Stimulated activated CD4-positive, alpha-beta T cell treated with anti-CD3 and anti-CD28 coated beads, Interleukin-4, amount 100 ng/mL, for 1 hour (primary cell): ENCODE measurements at regions not wholly inside any gene's neighbourhood (a gene's known extent, or its start where the extent isn't known, plus 50 kb on each side); places are given as distances from the start of the nearest gene placed in this dataset.
"Not testable (repeated sequence)": the region's sequence is repeated elsewhere in the genome, so short reads cannot be mapped to it uniquely, and the experiment has no call there.

Experiments used
- DNase-seq: peaks from one replicate; pipeline ENCODE4 v3.0.0-alpha.2; 2020

DNA sequence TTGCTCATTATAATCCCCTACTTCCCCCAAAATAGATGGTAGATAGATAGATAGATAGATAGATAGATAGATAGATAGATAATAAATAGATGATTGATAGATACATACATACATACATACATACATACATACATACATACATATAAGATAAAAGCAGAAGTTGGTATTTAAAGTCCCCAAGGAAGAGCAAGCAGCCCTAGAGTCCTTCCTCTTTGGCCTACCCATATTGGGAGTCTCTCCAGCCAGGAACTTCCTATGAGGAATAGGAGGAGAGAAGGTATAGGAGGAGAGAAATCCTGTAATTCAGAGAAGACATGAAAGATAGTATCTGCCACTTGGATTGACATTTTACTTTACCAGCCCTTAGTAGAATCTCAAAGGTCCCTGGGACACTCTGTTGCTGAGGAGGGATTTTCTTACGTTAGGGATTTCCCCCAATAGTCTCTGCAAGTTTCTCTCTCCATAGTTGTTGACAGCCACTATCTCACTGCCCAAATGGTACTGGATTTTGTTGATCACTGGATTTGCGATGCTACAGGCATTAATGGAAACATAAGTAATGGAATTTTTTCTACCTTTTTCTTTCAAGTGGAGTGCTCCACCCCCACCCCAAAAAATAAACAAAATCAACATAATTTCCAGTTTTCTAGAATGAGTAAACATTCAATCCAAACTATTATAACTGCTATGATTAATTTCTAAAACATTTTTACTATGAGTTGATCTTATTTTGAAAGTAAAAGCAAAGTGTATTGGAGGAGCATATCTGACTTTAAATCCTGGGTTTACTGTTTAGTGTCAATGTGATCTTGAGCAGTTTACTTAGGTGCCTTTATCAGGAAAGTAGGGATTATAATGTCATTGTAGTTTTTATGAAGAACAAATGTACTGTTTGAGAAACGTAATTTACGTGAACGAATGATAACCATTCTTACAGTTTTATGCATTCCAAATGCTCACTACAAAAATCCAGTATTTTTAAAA, 93.2 kb upstream of the TNFSF4 start:
- DNase-seq: no peak

DNA sequence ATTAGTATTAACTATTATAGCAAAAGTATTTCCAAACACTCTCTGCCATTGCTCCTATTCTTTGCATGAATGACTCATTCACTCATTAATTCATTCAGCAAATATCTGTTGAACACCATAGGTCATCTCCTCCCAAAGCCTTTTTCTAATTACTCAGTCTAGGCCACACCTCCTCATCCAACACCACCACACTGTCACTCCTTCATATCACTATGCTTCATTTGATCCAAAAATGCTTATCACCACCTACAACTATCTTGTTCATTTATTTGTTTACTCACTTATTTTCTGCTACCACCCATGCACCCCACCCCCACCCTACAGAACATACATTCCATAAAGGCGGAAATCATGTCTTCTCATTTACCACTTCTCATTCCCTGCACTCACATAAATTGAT, 94.4 kb upstream of the TNFSF4 start:
- no peak for DNase-seq

DNA sequence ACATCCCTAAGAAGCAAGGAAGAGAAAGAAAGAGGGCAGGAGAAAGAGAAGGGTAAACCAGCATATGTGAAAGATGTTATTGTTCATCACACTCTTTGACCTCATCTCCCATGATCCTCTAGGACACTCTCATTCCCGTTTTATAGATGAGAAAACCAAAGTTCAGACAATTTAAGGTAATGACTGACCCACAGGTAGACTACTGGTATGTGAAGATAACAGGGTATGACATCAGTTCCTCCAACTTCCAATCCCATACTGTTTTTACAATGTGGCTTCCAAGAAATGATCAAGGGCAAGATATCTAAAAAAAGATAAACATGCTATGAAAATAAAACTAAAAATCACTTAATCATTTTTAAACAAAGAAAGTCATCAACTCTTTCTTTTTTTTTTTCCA, 95.2 kb upstream of the TNFSF4 start:
- no peak for DNase-seq

DNA sequence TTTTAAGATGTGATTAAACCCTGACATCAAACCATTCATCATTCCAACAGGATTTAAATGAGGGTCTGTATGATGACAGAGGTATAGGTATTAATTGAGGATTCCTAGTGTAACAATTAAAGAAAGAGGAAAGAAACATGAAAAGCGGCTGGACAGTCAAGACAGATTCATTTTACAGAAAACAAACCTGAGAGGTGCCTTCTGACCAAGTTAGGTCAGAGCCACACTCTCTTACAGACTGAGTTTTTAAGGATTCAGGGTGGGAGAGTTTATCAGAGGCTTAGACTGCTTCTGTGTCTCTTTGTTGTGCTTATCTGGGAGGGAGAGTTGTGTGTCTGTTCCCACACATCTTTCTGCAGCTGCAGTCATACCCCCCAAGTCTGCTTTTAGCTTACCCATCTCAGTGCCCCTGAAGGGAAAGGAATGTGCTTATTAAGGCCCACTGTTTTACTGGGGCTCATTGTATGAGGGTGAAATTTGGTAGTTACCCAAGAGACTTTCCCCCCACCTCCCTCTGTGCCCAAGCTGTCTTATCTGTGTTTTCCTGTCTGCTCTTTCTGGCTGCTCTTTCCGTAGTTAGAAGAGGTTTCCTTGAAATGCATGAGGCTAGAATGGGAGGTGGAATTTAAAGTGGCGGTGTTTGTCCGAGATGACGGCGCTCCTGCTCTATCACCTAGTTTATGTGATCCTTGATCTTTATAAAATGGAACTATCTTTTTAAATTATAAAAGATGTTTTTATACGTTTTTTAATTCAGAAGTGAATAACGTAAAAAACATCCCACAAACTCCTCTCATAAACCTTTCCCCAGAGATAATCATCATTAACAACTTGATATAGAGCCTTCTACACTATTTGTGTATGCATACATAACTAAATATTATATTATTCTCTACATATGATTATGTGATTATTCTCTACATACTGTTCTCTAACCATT, 96.0 kb upstream of the TNFSF4 start:
- DNase-seq: no peak

DNA sequence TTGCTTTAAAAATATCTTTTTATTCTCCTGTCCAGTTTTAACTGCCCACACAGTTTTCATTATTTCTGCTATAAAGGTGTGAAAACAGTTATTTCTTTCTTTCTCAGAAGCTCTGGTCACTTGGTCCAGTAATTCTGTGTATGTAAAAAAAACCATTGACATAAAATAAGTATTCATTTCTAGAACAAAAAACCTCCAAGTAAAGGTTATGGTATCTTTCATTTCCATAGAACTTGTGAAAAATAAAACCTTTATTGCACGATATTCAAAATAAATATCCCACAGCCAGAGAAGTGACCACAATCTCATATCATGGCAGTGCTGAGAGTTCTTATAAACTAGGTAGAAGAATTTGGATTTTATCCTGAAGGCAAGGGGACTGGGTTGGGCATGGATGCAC, 96.9 kb upstream of the TNFSF4 start:
- DNase-seq: no peak

DNA sequence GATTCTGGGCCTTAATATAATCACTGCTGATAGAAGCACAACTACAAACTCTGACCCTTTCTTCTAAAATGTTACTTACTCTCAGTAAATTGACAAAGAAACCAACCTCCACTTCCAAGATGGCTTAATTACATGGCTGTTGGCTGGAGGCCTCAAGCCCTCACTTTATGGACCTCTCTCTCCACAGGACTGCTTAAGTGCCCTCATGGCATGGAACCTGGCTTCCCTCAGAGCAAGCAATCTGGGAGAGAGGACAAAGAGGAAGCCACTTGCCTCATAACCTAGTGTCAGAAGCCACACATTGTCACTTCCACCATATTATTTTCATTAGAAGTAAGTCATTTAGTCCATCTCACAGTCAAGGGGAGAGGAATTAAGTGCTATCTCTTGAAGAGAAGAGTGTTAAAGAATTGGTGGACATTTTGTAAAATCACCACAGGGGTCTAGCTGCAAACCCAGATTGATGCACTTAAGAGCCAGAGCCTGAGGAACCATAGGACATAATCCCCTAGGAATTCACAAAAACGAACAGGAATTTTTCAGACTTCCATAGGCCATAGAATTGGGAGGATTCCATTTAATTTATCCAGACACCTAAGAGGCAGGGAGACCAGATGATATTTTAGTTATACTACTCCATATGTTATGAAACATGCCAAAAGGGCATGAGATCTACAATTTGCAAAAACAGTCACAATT, 97.5 kb upstream of the TNFSF4 start:
- no peak for DNase-seq

DNA sequence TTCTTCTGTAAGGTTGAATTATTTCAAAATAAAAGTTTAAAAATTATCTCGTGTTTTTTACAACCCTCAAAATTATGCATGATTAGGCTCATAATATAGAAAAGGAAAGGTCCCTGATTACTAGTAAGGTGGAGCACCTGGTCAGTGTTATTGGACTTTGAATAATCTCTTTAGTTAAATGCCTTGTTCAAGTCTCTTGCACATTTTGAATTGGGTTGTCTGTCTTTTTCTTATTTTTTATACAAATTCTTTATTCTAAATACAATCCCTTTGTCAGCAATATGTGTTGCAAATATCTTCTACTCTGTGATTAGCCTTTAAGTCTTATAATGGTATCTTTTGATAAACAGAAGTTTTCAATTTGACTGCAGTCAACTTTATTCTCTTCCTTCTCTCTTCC, 100.7 kb upstream of the TNFSF4 start:
- DNase-seq: no peak

DNA sequence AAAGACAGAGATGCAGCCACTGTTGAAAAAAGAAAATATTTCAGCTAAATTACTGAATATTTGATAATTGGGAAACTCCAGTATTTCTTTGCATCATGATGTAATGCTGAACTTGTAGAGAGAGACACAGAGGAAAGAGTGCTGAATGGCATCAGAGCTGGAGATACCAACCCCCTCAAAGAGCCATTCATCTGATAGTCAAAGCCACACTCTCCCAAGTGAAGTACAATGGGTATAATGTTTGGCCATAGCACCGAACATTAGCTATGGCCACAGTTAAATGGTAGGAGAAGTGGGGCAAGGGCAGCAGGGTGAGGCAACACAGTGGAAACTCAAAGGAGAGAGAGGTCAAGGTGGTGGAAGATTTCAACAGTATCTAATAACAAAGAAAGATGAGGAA, 107.5 kb upstream of the TNFSF4 start:
- DNase-seq: no peak

DNA sequence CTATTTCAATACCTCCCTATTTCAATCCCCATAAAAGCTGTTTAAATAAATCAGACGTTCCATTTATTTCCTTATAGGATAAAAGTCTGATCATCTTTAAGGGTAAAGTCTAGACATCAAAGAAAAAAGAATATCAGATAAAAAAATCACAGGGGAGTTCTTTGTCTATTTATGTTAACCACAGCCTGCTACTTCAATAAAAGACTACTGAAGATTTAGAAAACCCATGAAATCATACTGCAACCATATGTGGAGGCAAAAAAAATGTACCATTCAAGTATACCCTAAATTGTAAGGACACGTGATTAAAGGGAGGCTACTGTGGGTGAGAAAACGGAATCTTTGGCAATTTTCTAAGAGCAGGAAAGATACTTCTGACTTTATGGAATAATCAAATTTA, 108.2 kb upstream of the TNFSF4 start:
- DNase-seq: no peak

DNA sequence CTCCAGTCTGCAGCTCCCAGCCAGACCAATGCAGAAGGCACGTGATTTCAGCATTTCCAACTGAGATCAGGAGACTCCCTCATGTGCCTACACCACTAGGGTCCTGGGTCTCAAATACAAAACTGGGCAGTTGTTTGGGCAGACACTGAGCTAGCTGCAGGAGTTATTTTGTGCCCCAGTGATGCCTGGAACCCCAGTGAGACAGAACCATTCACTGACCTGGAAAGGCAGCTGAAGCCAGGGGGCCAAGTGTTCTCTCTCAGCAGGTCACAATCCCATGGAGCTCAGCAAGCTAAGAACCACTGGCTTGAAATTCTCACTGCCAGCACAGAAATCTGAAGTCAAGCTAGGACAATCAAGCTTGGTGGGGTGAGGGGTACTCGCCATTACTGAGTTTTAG, 111.7 kb upstream of the TNFSF4 start:
- no peak for DNase-seq

DNA sequence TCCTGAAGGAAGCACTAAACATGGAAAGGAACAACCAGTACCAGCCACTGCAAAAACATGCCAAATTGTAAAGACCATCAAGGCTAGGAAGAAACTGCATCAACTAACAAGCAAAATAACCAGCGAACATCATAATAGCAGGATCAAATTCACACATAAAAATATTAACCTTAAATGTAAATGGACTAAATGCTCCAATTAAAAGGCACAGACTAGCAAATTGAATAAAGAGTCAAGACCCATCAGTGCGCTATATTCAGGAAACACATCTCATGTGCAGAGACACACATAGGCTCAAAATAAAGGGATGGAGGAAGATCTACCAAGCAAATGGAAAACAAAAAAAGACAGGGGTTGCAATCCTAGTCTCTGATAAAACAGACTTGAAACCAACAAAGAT, 117.2 kb upstream of the TNFSF4 start:
- DNase-seq: not testable (repeated sequence)

DNA sequence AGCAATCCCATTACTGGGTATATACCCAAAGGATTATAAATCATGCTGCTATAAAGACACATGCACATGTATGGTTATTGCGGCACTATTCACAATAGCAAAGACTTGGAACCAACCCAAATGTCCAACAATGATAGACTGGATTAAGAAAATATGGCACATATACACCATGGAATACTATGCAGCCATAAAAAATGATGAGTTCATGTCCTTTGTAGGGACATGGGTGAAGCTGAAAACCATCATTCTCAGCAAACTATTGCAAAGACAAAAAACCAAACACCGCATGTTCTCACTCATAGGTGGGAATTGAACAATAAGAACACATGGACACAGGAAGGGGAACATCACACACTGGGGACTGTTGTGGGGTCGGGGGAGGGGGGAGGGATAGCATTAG, 120.9 kb upstream of the TNFSF4 start:
- not testable (repeated sequence) for DNase-seq

DNA sequence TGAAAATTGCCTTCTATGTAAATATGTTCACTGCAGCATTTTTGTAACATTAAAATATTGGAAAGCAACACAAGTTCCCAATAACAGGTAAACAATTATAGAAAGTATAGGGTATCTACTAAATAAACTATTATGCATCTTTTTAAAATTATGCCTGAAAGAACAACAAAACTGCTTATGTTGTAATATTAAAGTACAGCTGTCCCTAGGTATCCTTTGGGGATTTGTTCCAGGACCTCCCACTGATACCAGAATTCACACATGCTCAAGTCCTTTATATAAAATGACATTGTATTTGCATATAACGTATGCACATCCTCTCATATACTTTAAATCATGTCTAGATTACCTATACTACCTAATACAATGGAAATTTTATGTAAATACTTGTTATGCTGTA, 121.8 kb upstream of the TNFSF4 start:
- no peak for DNase-seq

DNA sequence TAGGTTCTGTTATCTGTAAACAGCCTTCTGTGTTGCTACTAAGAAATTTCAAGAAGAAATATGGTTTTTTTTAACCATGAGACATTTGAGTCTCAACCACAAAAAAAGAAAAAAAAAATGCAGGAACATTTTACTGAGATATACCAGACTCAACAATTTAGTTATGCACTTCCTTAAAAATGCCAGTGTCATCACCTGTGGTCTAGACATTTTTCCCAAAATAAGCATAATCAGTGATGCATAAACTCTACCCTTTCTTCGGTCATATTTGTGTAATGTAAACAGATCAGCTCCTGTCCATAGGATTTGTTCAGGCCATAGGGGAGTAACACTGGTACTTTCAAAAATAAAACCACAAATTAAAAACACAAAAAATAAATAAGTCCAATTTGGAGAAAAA, 122.6 kb upstream of the TNFSF4 start:
- no peak for DNase-seq

DNA sequence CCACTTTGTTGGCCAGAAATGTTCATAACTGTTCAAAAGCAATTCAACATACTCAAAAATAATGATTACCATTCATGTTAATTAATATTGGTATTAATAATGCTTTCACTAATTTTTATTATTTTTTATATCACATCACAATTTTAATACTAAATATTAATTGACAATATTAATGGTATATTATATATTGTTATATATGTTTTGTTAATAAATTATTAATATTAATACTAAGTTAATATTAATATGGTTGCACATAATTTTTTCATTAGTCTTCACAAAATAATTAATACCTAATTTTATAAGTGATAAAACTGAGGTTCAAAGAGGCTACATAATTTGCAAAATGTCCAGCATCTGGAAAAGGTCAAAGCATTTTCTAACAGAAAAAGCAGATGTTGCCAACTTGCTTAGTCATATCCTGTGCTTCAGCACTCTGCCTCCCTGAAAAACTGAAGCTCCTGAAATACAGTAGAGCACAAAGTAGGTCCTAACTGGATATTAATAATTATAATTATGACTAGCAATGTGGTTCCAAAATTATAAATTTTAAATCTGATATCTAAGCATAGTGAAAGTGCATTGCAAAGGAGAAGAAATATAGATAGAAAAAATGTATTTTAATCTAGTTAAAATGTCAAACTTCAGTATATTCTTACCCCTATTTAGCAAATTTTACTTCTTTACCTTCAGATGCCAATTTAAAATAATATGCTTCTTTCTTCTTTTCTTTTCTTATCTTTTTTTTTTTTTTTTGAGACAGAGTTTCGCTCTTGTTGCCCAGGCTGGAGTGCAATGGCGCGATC, 123.2 kb upstream of the TNFSF4 start:
- DNase-seq: no peak

DNA sequence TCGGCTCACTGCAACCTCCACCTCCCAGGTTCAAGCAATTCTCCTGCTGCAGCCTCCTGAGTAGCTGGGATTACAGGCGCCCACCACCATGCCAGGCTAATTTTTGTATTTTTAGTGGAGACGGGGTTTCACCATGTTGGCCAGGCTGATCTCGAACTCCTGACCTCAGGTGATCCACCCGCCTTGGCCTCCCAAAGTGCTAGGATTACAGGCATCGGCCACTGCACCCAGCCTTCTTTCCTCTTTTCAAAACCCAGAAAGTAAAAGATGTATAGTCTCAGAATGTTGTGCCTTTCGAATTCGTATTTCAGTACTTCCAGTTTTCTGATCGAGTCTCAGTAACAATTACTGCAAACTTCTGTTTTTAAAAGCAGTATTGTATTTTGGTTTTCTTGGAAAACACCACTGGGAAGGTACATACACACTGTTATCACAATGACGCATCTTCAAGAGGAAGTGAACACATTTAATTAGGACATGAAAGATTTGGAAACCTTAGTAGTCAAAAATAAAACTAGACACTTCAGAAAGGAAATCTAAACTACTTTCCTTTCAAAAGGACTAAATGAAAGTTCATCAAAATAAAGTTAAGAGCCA, 123.9 kb upstream of the TNFSF4 start:
- DNase-seq: not testable (repeated sequence)

DNA sequence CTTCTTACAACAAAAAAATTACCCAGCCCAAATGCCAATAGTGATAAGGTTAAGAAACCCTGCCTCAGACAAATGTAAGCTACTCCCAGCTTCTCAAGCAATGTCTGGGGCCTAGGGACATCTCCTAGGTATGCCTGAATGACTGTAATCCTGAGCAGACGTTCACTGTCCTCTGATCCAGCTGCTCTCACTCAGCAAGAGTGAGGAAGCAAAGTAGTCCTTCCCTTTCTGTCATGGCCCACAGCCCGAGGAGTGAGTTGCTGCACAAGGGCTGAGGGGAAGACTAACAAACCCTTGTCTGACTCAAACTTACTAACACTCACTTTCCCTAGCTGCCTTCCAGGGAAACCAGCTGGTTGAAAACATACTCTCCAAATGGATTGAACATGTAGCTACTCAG, 124.9 kb upstream of the TNFSF4 start:
- no peak for DNase-seq

DNA sequence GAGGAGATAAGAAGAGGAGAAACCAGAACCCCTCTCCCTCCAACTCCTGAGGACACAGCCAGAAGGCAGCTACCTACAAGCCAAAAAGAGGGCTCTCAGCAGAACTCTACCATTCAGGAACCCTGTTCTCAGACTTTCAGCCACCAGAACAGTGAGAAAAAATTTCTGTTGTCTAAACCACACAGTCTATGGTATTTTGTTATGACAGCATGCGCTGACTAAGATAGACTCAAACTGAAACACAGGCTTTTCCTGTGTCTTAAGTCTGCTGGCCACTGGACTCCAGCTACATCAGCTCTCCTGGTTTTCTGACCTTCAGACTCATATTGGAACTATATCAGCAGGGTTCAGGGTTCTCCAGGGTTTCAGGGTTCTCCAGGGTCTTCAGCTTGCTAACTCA, 126.5 kb upstream of the TNFSF4 start:
- DNase-seq: no peak

DNA sequence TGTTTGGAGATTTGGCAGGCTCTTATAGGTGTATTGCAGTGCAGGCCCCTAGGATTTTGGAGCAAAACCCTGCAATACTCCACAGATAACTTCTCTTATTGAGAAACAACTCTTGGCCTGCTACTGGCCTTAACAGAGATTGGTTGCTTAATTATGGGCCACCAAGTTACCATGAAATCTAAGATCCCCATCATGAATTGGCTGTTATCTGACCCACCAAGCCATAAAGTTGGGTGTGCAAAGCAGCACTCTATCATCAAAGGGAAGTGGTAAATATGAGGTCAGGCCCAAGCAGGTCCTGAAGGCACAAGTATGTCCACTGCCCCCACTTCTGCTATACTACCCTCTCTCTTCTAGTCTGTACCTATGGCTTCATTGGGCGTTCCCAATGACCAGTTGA, 130.0 kb upstream of the TNFSF4 start:
- no peak for DNase-seq

DNA sequence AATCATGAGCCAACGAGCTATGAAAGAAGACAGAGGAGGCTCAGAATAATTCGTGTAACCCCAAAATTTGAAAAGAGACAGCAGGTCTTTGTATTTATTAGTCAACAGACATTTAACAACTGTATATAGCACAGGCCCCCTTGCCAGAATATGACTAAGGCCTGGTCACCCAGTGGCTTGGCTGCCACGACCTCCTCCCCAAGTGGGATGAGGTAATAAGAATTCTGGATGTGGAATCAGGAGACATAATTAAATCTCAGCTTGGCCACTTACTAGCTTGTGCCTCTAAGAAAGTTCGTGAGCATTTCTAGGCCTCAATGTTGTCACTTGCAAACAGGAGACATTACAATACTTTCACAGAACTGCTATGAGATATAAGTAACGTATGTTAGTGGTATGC, 134.2 kb upstream of the TNFSF4 start:
- no peak for DNase-seq

DNA sequence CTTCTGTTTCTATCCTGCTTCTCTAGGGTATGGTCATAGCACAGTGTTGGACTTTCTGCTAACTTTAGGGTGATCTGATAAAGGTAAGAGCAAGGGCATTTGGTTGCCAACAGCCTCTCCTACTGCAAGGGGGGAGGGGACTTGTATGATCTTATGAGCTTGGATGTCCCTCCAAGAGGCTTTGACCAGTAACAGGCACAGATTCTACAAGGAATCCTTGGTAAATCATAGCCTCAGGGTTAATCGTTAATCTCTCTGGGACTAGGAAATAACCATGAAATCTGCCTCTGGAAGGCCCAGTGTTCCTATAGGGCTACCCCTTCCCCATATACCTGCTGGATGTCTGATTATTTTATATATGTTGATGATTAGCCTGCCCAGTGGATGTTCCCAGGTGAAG, 134.8 kb upstream of the TNFSF4 start:
- no peak for DNase-seq

DNA sequence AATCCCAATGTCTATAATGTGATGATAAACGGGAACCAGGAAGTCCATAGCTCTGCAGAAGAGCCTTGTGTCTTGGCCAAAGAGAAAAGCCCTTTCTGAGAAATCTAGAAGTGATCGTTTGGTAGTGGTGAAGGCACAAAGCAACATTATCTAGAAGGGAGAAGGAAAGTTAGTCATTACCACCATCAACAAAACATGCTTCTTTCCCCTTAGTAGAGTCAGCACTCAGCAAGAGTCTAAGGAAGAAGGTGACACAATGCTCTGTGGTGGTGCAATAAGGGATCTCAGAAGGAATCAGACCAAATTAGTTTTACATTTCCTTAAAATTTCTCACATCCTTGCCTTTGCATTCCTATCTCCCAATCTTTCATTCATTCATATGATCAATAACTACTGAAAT, 134.4 kb upstream of the PRDX6 start:
- DNase-seq: no peak
